B cell (primary cell): ENCODE measurements at regions not wholly inside any gene's neighbourhood (a gene's known extent, or its start where the extent isn't known, plus 50 kb on each side); places are given as distances from the start of the nearest gene placed in this dataset.

Experiments
- ATAC-seq: fragments of 200-7000 bp; cut with Tn5 transposase; one replicate; pipeline ENCODE4 v1.10.0; 2021; ENCODE audit warnings: low read depth, mild to moderate bottlenecking, moderate number of reproducible peaks, moderate library complexity
- CTCF ChIA-PET: fragments of 350-600 bp; sonication (Branson Sonifier 250); formaldehyde crosslinking; loops from one replicate; lab custom pipeline; 2021; ENCODE audit warnings: antibody characterized with exemption, inconsistent platforms; lab: Charles Lee
- POLR2A ChIA-PET: fragments of 350-600 bp; sonication (Branson Sonifier 250); formaldehyde crosslinking; loops from one replicate; lab custom pipeline; 2021; ENCODE audit warnings: antibody characterized with exemption; lab: Charles Lee
- DNase-seq: peaks from one replicate; pipeline ENCODE4 v3.0.0; 2013
- H2AFZ ChIP-seq: 2 replicates; pipeline ENCODE4 v1.6.1; 2012; ENCODE audit warnings: mild to moderate bottlenecking, low read depth, low read length; ENCODE audit not compliant: insufficient read depth, poor library complexity, severe bottlenecking
- H3K27ac ChIP-seq, 2 donors: 1 replicate in 1 of 2; 2 replicates in 1 of 2; pipeline ENCODE4 v1.5.1; 2012 to 2013; ENCODE audit warnings: low read length in 2 of 2, mild to moderate bottlenecking in 2 of 2, moderate library complexity in 1 of 2
- H3K27me3 ChIP-seq, 4 experiments: fragments of 200-600 bp in 1 of 4; sonication (generic) in 1 of 4; replicated peaks in 1 of 4; 1 replicate in 2 of 4; 2 replicates in 2 of 4; pipeline versions ENCODE4 v1.6.1 to v1.7.0; 2013 to 2016; ENCODE audit warnings: low read length in 3 of 4, mild to moderate bottlenecking in 2 of 4, mixed read lengths in 1 of 4, moderate library complexity in 1 of 4; ENCODE audit not compliant: insufficient read depth in 4 of 4, control insufficient read depth in 3 of 4; ENCODE audit errors: control extremely low read depth in 1 of 4
- H3K36me3 ChIP-seq, 2 experiments: replicated peaks in 1 of 2; 1 replicate in 1 of 2; 2 replicates in 1 of 2; pipeline versions ENCODE4 v1.6.1 to v1.7.1; 2013; ENCODE audit warnings: low read length in 1 of 2; ENCODE audit not compliant: insufficient read depth in 2 of 2, control insufficient read depth in 1 of 2; ENCODE audit errors: control extremely low read depth in 1 of 2, extremely low read depth in 1 of 2
- H3K4me1 ChIP-seq, 2 donors: fragments of 200-600 bp in 1 of 2; sonication (generic) in 1 of 2; 1 replicate in 1 of 2; 2 replicates in 1 of 2; pipeline versions ENCODE4 v1.5.1 to v1.6.1; 2013 to 2017; ENCODE audit warnings: low read length in 2 of 2; ENCODE audit not compliant: control insufficient read depth in 2 of 2, insufficient read depth in 2 of 2
- H3K4me2 ChIP-seq: replicated peaks from 2 replicates; pipeline ENCODE3; 2012; ENCODE audit warnings: mild to moderate bottlenecking, low read depth, low read length; ENCODE audit not compliant: poor library complexity, severe bottlenecking
- H3K4me3 ChIP-seq, 5 experiments: fragments of 200-600 bp in 1 of 5; sonication (generic) in 1 of 5; 1 replicate in 3 of 5; 2 replicates in 2 of 5; pipeline versions ENCODE4 v1.5.1 to v1.7.0; 2011 to 2016; ENCODE audit warnings: low read length in 4 of 5, mild to moderate bottlenecking in 4 of 5, low read depth in 2 of 5, control low read depth in 1 of 5, moderate library complexity in 1 of 5; ENCODE audit not compliant: insufficient read depth in 1 of 5; ENCODE audit errors: control extremely low read depth in 1 of 5, extremely low read depth in 1 of 5
- H3K79me2 ChIP-seq: fragments of 200-600 bp; sonication (generic); one replicate; pipeline ENCODE4 v1.6.0; 2016; ENCODE audit warnings: low read length; ENCODE audit not compliant: control insufficient read depth, insufficient read depth
- H3K9ac ChIP-seq: fragments of 200-600 bp; sonication (generic); 2 replicates; pipeline ENCODE4 v1.6.1; 2017; ENCODE audit warnings: mild to moderate bottlenecking, low read length, moderate library complexity
- H3K9me3 ChIP-seq, 3 donors: one replicate each; pipeline versions ENCODE4 v1.6.1 to v1.7.1; 2013; ENCODE audit warnings: low read length in 2 of 3; ENCODE audit not compliant: control insufficient read depth in 2 of 3, insufficient read depth in 1 of 3; ENCODE audit errors: control extremely low read depth in 1 of 3
- H4K20me1 ChIP-seq: 2 replicates; pipeline ENCODE4 v1.6.0; 2012; ENCODE audit warnings: mild to moderate bottlenecking, low read length; ENCODE audit not compliant: insufficient read depth, control insufficient read depth, poor library complexity, severe bottlenecking
- H3K27ac Mint-ChIP-seq: one replicate; pipeline ENCODE4 v1.8.0; 2021; ENCODE audit warnings: mixed read lengths
- H3K27me3 Mint-ChIP-seq: one replicate; pipeline ENCODE4 v1.8.0; 2021; ENCODE audit warnings: mixed read lengths
- H3K4me1 Mint-ChIP-seq: one replicate; pipeline ENCODE4 v1.8.0; 2021; ENCODE audit warnings: mixed read lengths
- H3K4me3 Mint-ChIP-seq: one replicate; pipeline ENCODE4 v1.8.0; 2021; ENCODE audit warnings: mixed read lengths
- H3K9me3 Mint-ChIP-seq: one replicate; pipeline ENCODE4 v1.8.0; 2022; ENCODE audit warnings: mixed read lengths; ENCODE audit not compliant: insufficient read depth
- EZH2 ChIP-seq: IDR thresholded peaks from 2 replicates; pipeline ENCODE4 v1.6.1; 2012; ENCODE audit warnings: borderline replicate concordance, low read depth, mild to moderate bottlenecking, moderate library complexity, low read length; ENCODE audit not compliant: insufficient read depth, poor library complexity, severe bottlenecking
- WGBS: methylation state at CpG from one replicate; pipeline ENCODE4 v1.1.5; 2013; ENCODE audit warnings: missing lambda C conversion rate; ENCODE audit not compliant: insufficient coverage; 5-methylcytosine and 5-hydroxymethylcytosine counted together
- intact Hi-C: fragments of 100-400 bp; cut with micrococcal nuclease; formaldehyde crosslinking; loops from one replicate; pipeline ENCODE4 v1.10.0; 2022
- TF ChIP-seq, protein P1 (sequence below): fragments of 200-600 bp; IDR thresholded peaks from one replicate; pipeline ENCODE4 v1.8.0; 2022; ENCODE audit warnings: antibody characterized with exemption, mild to moderate bottlenecking

DNA sequence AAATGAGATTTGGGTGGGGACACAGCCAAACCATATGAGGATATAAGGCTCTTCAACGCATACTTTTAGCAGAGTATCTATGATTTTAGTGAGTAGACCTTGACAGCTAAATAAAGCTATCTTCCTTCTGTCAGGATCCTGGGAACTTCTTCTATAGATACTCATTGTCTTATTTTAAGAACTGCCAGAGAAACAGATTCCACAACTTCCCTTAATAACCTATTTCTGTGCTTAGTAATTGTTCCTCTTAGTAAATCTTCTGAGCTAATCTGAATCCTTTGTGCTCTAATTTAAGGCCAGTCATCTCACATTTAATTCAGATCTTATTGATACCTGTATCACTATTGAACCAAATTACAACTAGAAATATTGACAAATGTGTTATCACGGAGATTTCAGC lies 64.0 kb upstream of the CEP85L start:
- no peak for DNase-seq
- H3K4me3 ChIP-seq: no peak overlapping the region
- no peaks in the 10 kb centered on the region for H3K27me3 ChIP-seq
- POLR2A ChIA-PET: no interaction called here
- H2AFZ ChIP-seq: no peak overlapping the region
- H4K20me1 ChIP-seq: no peaks in the 10 kb centered on the region
- H3K36me3 ChIP-seq: no peaks in the 10 kb centered on the region
- H3K79me2 ChIP-seq: no peaks in the 10 kb centered on the region
- no peak overlapping the region for H3K4me2 ChIP-seq
- H3K27me3 Mint-ChIP-seq: no peaks in the 10 kb centered on the region
- H3K4me1 ChIP-seq: peaks cover 39 to 41% of the 10 kb centered on the region in 2 donors
- peaks cover 48% of the 10 kb centered on the region for H3K4me1 Mint-ChIP-seq
- CTCF ChIA-PET: interaction anchor here (2.1 kb wide), 1 partner anchor 18 kb away, joined by 5 read pairs; no protein-coding TSS in a partner anchor
- no peak overlapping the region for H3K27ac ChIP-seq
- no peak for ATAC-seq
- WGBS: no CpG with 5 or more reads among the region's 2 CpGs
- intact Hi-C loops: no loop called here
- H3K9ac ChIP-seq: no peak overlapping the region
- no peak overlapping the region for H3K27ac Mint-ChIP-seq
- no peaks in the 10 kb centered on the region for H3K9me3 Mint-ChIP-seq
- no peak overlapping the region for H3K4me3 Mint-ChIP-seq
- no peaks in the 10 kb centered on the region for H3K9me3 ChIP-seq
- no peak for TF ChIP-seq EZH2
- TF ChIP-seq, protein P1, sequence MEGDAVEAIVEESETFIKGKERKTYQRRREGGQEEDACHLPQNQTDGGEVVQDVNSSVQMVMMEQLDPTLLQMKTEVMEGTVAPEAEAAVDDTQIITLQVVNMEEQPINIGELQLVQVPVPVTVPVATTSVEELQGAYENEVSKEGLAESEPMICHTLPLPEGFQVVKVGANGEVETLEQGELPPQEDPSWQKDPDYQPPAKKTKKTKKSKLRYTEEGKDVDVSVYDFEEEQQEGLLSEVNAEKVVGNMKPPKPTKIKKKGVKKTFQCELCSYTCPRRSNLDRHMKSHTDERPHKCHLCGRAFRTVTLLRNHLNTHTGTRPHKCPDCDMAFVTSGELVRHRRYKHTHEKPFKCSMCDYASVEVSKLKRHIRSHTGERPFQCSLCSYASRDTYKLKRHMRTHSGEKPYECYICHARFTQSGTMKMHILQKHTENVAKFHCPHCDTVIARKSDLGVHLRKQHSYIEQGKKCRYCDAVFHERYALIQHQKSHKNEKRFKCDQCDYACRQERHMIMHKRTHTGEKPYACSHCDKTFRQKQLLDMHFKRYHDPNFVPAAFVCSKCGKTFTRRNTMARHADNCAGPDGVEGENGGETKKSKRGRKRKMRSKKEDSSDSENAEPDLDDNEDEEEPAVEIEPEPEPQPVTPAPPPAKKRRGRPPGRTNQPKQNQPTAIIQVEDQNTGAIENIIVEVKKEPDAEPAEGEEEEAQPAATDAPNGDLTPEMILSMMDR: no peak

DNA sequence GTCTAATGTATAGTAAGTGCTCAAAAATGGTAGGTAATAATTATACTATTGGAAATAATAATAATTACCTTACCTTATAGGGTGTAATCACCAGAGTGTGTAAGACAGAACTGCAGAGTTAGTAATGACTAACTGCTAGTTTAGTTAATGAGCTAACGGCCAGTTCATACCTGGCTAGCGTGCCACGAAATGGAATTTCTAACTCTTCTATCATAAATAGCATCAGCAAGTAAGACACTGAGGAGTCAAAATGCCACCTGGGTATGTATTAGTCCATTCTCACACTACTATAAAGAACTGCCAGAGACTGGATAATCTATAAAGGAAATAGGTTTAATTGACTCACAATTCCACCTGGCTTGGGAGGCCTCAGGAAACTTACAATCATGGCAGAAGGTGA lies 63.4 kb upstream of the CEP85L start:
- no peak overlapping the region for H2AFZ ChIP-seq
- TF ChIP-seq EZH2: no peak
- TF ChIP-seq, protein P1: no peak
- no peak overlapping the region for H3K4me3 Mint-ChIP-seq
- H3K4me1 ChIP-seq: peaks cover 36 to 39% of the 10 kb centered on the region in 2 donors
- no peaks in the 10 kb centered on the region for H3K79me2 ChIP-seq
- no peaks in the 10 kb centered on the region for H3K9me3 Mint-ChIP-seq
- POLR2A ChIA-PET: no interaction called here
- ATAC-seq (no peak), DNase-seq (no peak)
- intact Hi-C loops: no loop called here
- no peak overlapping the region for H3K4me2 ChIP-seq
- WGBS: no CpG with 5 or more reads among the region's 3 CpGs
- peaks cover 49% of the 10 kb centered on the region for H3K4me1 Mint-ChIP-seq
- no peaks in the 10 kb centered on the region for H3K27me3 ChIP-seq
- no peak overlapping the region for H3K4me3 ChIP-seq
- H4K20me1 ChIP-seq: no peaks in the 10 kb centered on the region
- H3K36me3 ChIP-seq: no peaks in the 10 kb centered on the region
- no peak overlapping the region for H3K27ac Mint-ChIP-seq
- CTCF ChIA-PET: interaction anchor here (2.1 kb wide), 1 partner anchor 17 kb away, joined by 5 read pairs; no protein-coding TSS in a partner anchor
- no peak overlapping the region for H3K27ac ChIP-seq
- no peaks in the 10 kb centered on the region for H3K27me3 Mint-ChIP-seq
- H3K9ac ChIP-seq: no peak overlapping the region
- no peaks in the 10 kb centered on the region for H3K9me3 ChIP-seq
